ENCODE measurements at regions not wholly inside any gene's neighbourhood (a gene's known extent, or its start where the extent isn't known, plus 50 kb on each side); places are given as distances from the start of the nearest gene placed in this dataset.

DNA sequence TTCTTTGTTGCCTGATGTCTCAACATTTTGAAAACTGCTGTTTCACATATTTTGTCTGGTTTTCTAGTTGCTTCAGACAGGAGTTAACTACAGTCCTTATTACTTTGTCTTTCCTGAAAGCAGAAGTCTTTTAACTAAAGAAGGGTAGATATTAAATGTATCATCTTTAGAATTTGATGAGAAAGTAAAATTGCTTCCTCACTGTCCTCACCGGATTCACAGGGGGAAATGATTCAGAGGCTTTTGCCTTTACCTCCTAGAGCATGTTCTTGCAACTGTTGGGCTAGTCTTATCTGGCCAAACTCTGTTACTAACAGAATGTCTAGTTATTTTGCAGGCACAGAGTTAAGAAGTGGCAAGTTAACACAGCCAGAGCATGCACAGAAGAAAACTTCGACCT lies 107.2 kb upstream of the VAV3 start:
- peaks cover 10% of the 10 kb centered on the region for H3K27me3 Mint-ChIP-seq
- peaks cover 7% of the 10 kb centered on the region for H3K4me1 ChIP-seq (ENCODE audit: control insufficient read depth, insufficient read depth, low read length, poor library complexity, severe bottlenecking)
- ATAC-seq (ENCODE audit: low read depth in 2 of 2) (no peak), DNase-seq (no peak)
- no peaks in the 10 kb centered on the region for H3K36me3 ChIP-seq (ENCODE audit: control insufficient read depth, insufficient read depth, low read length)
- no peaks in the 10 kb centered on the region for H3K27me3 ChIP-seq (ENCODE audit: control insufficient read depth, insufficient read depth, low read length)
- peaks cover 18 to 20% (median 19%) of the 10 kb centered on the region in 4 donors for H3K4me1 Mint-ChIP-seq
- H3K36me3 Mint-ChIP-seq = no peaks in the 10 kb centered on the region
- H3K9me3 Mint-ChIP-seq = peaks cover 0 to 2% (median 0%) of the 10 kb centered on the region in 7 donors
- no peaks in the 10 kb centered on the region for H3K9me3 ChIP-seq (ENCODE audit: control insufficient read depth in 2 of 2, low read length in 2 of 2)
- no peak overlapping the region for H3K27ac ChIP-seq (ENCODE audit: insufficient read depth, low read length, poor library complexity, severe bottlenecking)
- H3K27ac Mint-ChIP-seq = no peak overlapping the region
- no peak overlapping the region for H3K4me3 Mint-ChIP-seq
- no peak overlapping the region for H3K4me3 ChIP-seq (ENCODE audit: low read depth, low read length)

DNA sequence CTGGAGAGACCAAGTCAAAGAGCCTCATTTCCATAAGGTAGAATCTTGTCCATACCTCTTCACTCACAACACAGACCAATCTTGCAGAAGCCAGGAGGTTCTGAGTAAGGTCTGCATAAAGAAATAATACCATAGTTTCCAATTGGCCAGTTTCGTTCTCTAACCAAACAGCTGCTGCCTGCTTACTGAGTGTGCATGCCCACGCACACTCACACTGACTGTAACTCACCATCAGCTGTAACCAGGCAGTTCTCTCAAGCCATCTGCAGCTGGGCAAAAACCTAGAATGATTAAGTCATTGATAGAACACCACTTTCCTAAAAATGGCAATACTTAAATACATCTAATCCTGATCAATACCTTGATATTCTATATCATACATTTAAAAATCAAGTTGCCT lies 106.6 kb upstream of the VAV3 start:
- Mint-ChIP-seq H3K4me3 (no peak overlapping the region), H3K4me1 (peaks cover 13 to 20% (median 15%) of the 10 kb centered on the region in 4 donors), H3K27ac (no peak overlapping the region), H3K27me3 (peaks cover 14% of the 10 kb centered on the region), H3K9me3 (peaks cover 0 to 2% (median 0%) of the 10 kb centered on the region in 7 donors), H3K36me3 (no peaks in the 10 kb centered on the region)
- Histone ChIP-seq H3K4me3 (ENCODE audit: low read depth, low read length) (no peak overlapping the region), H3K27me3 (ENCODE audit: control insufficient read depth, insufficient read depth, low read length) (no peaks in the 10 kb centered on the region), H3K36me3 (ENCODE audit: control insufficient read depth, insufficient read depth, low read length) (no peaks in the 10 kb centered on the region), H3K27ac (ENCODE audit: insufficient read depth, low read length, poor library complexity, severe bottlenecking) (no peak overlapping the region), H3K4me1 (ENCODE audit: control insufficient read depth, insufficient read depth, low read length, poor library complexity, severe bottlenecking) (peaks cover 6% of the 10 kb centered on the region), H3K9me3 (ENCODE audit: control insufficient read depth in 2 of 2, low read length in 2 of 2) (no peaks in the 10 kb centered on the region)
- ATAC-seq (ENCODE audit: low read depth in 2 of 2) (no peak), DNase-seq (no peak)

DNA sequence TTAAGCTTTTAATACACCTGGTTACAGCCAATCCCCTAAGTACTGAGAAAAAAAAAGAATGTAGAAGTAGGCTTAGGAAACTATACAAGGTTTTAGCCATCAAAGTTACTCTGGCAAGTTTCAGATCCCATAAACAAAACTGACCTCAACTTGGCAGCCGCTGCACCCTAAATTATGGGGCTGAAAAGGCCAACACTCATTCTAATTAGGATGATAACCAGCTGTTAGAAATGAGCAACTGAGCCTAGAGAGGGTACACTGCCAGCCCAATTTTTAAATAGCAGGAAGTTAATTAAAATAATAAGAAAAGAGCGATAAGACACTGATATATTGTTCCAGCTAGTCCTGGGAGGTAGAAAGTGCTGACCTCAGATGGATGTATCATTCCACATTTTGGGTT lies 105.7 kb upstream of the VAV3 start:
- Histone ChIP-seq H3K4me3 (ENCODE audit: low read depth, low read length) (no peak overlapping the region), H3K27ac (ENCODE audit: insufficient read depth, low read length, poor library complexity, severe bottlenecking) (no peak overlapping the region), H3K4me1 (ENCODE audit: control insufficient read depth, insufficient read depth, low read length, poor library complexity, severe bottlenecking) (peaks cover 6% of the 10 kb centered on the region), H3K36me3 (ENCODE audit: control insufficient read depth, insufficient read depth, low read length) (no peaks in the 10 kb centered on the region), H3K9me3 (ENCODE audit: control insufficient read depth in 2 of 2, low read length in 2 of 2) (no peaks in the 10 kb centered on the region), H3K27me3 (ENCODE audit: control insufficient read depth, insufficient read depth, low read length) (no peaks in the 10 kb centered on the region)
- DNase-seq = no peak
- Mint-ChIP-seq H3K4me3 (no peak overlapping the region), H3K27me3 (peaks cover 14% of the 10 kb centered on the region), H3K27ac (no peak overlapping the region), H3K9me3 (peaks cover 0 to 2% (median 0%) of the 10 kb centered on the region in 7 donors), H3K4me1 (peaks cover 13 to 20% (median 14%) of the 10 kb centered on the region in 4 donors), H3K36me3 (no peaks in the 10 kb centered on the region)
- no peak for ATAC-seq (ENCODE audit: low read depth in 2 of 2)

DNA sequence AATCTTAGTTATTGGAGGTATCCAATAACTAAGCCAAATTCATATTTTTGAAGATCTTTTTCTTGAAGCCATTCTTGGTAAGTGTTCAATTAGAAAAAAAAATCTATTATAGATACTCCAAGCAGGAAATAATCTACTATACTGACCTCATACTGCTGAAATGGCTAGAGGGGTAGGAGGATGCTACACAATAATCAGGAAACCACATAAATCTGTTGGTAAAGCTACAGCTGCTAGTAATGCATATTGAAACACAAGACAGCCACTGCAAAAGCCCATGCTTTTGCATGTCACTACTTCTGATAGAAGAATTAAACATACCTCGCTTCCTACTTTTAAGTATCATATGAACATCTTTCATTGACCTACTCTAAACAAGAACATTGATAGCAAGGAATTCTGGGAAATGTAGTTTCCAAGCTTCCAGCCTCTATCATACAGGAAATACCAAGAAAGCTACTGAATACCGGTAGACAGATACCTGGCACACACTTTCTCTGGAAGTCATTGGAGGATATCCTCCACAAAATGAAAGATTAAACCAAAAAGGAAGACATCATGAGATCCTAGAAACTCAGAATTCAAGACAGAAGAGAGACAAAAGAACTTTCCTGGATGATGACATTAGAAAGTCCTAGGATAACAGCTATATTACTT lies 103.0 kb upstream of the VAV3 start:
- Histone ChIP-seq H3K4me1 (ENCODE audit: control insufficient read depth, insufficient read depth, low read length, poor library complexity, severe bottlenecking) (peaks cover 6% of the 10 kb centered on the region), H3K36me3 (ENCODE audit: control insufficient read depth, insufficient read depth, low read length) (no peaks in the 10 kb centered on the region), H3K9me3 (ENCODE audit: control insufficient read depth in 2 of 2, low read length in 2 of 2) (no peaks in the 10 kb centered on the region), H3K4me3 (ENCODE audit: low read depth, low read length) (no peak overlapping the region), H3K27me3 (ENCODE audit: control insufficient read depth, insufficient read depth, low read length) (no peaks in the 10 kb centered on the region), H3K27ac (ENCODE audit: insufficient read depth, low read length, poor library complexity, severe bottlenecking) (no peak overlapping the region)
- H3K4me1 Mint-ChIP-seq = peaks cover 7 to 20% (median 12%) of the 10 kb centered on the region in 4 donors
- H3K4me3 Mint-ChIP-seq = no peak overlapping the region
- H3K27me3 Mint-ChIP-seq = peaks cover 14% of the 10 kb centered on the region
- H3K9me3 Mint-ChIP-seq = peaks cover 0 to 4% (median 0%) of the 10 kb centered on the region in 7 donors
- no peak for ATAC-seq (ENCODE audit: low read depth in 2 of 2)
- peak overlapping the region in 1 of 3 donors; percentile 8 for H3K27ac Mint-ChIP-seq
- DNase-seq = peak in 1 of 3 donors; percentile 19
- no peaks in the 10 kb centered on the region for H3K36me3 Mint-ChIP-seq

- peaks cover under 1% of the 10 kb centered on the region for H3K36me3 Mint-ChIP-seq
- Histone ChIP-seq H3K9me3 (ENCODE audit: control insufficient read depth in 2 of 2, low read length in 2 of 2) (no peaks in the 10 kb centered on the region), H3K4me3 (ENCODE audit: low read depth, low read length) (no peak overlapping the region), H3K36me3 (ENCODE audit: control insufficient read depth, insufficient read depth, low read length) (no peaks in the 10 kb centered on the region), H3K27me3 (ENCODE audit: control insufficient read depth, insufficient read depth, low read length) (no peaks in the 10 kb centered on the region), H3K4me1 (ENCODE audit: control insufficient read depth, insufficient read depth, low read length, poor library complexity, severe bottlenecking) (peaks cover 6% of the 10 kb centered on the region), H3K27ac (ENCODE audit: insufficient read depth, low read length, poor library complexity, severe bottlenecking) (no peak overlapping the region)
- peak overlapping the region in 1 of 3 donors; percentile 57 for H3K27ac Mint-ChIP-seq
- no peak for ATAC-seq (ENCODE audit: low read depth in 2 of 2)
- no peak for DNase-seq
- H3K9me3 Mint-ChIP-seq = peaks cover 0 to 15% (median 0%) of the 10 kb centered on the region in 7 donors
- peaks cover 10% of the 10 kb centered on the region for H3K27me3 Mint-ChIP-seq
- H3K4me3 Mint-ChIP-seq = no peak overlapping the region
- peaks cover 7 to 14% (median 9%) of the 10 kb centered on the region in 4 donors for H3K4me1 Mint-ChIP-seq
These were observed 101.8 kb upstream of the VAV3 start for GRCh38 chr1:108066808-108067207.

- Histone ChIP-seq H3K27ac (ENCODE audit: insufficient read depth, low read length, poor library complexity, severe bottlenecking) (no peak overlapping the region), H3K36me3 (ENCODE audit: control insufficient read depth, insufficient read depth, low read length) (no peaks in the 10 kb centered on the region), H3K9me3 (ENCODE audit: control insufficient read depth in 2 of 2, low read length in 2 of 2) (no peaks in the 10 kb centered on the region), H3K4me3 (ENCODE audit: low read depth, low read length) (no peak overlapping the region), H3K27me3 (ENCODE audit: control insufficient read depth, insufficient read depth, low read length) (no peaks in the 10 kb centered on the region), H3K4me1 (ENCODE audit: control insufficient read depth, insufficient read depth, low read length, poor library complexity, severe bottlenecking) (peaks cover 6% of the 10 kb centered on the region)
- no peak overlapping the region for H3K27ac Mint-ChIP-seq
- H3K27me3 Mint-ChIP-seq = peaks cover 10% of the 10 kb centered on the region
- H3K4me3 Mint-ChIP-seq = no peak overlapping the region
- DNase-seq (no peak), ATAC-seq (ENCODE audit: low read depth in 2 of 2) (no peak)
- H3K4me1 Mint-ChIP-seq = peaks cover 7 to 14% (median 9%) of the 10 kb centered on the region in 4 donors
- H3K9me3 Mint-ChIP-seq = peaks cover 0 to 19% (median 2%) of the 10 kb centered on the region in 7 donors
- H3K36me3 Mint-ChIP-seq = peaks cover 3% of the 10 kb centered on the region
These were observed 99.3 kb upstream of the VAV3 start for GRCh38 chr1:108064255-108064654.

DNA sequence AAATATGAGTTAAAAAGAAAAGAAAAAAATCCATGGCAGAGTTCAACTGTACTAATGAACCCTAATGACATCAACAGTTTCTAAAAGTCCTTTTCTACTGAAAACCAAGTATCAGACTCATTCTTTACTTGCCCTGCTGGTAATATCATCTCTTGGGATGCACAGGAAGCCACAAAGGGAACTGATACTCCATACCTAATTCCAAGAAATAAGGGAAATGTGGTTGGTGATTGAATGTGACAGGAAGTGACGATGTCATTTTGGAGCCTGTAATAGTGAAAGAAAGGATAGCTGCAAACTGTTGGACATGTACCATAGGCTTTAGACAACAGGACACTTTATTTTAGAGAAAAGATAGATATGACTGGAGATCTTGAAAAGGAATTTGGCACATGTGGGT lies 98.7 kb upstream of the VAV3 start:
- Mint-ChIP-seq H3K27ac (no peak overlapping the region), H3K4me3 (no peak overlapping the region), H3K9me3 (peaks cover 0 to 19% (median 2%) of the 10 kb centered on the region in 7 donors), H3K36me3 (peaks cover 3% of the 10 kb centered on the region), H3K27me3 (peaks cover 10% of the 10 kb centered on the region), H3K4me1 (peaks cover 7 to 14% (median 9%) of the 10 kb centered on the region in 4 donors)
- ATAC-seq (ENCODE audit: low read depth in 2 of 2) (no peak), DNase-seq (no peak)
- peaks cover 6% of the 10 kb centered on the region for H3K4me1 ChIP-seq (ENCODE audit: control insufficient read depth, insufficient read depth, low read length, poor library complexity, severe bottlenecking)
- H3K27ac ChIP-seq (ENCODE audit: insufficient read depth, low read length, poor library complexity, severe bottlenecking) = no peak overlapping the region
- H3K36me3 ChIP-seq (ENCODE audit: control insufficient read depth, insufficient read depth, low read length) = no peaks in the 10 kb centered on the region
- no peak overlapping the region for H3K4me3 ChIP-seq (ENCODE audit: low read depth, low read length)
- no peaks in the 10 kb centered on the region for H3K27me3 ChIP-seq (ENCODE audit: control insufficient read depth, insufficient read depth, low read length)
- no peaks in the 10 kb centered on the region for H3K9me3 ChIP-seq (ENCODE audit: control insufficient read depth in 2 of 2, low read length in 2 of 2)

GRCh38 chr1:108059945-108060344 lies 95.0 kb upstream of the VAV3 start:
- peaks cover 0 to 19% (median 3%) of the 10 kb centered on the region in 7 donors for H3K9me3 Mint-ChIP-seq
- H3K4me1 Mint-ChIP-seq = peaks cover 0 to 6% (median 3%) of the 10 kb centered on the region in 4 donors
- Histone ChIP-seq H3K27me3 (ENCODE audit: control insufficient read depth, insufficient read depth, low read length) (no peaks in the 10 kb centered on the region), H3K36me3 (ENCODE audit: control insufficient read depth, insufficient read depth, low read length) (no peaks in the 10 kb centered on the region), H3K9me3 (ENCODE audit: control insufficient read depth in 2 of 2, low read length in 2 of 2) (no peaks in the 10 kb centered on the region), H3K4me3 (ENCODE audit: low read depth, low read length) (no peak overlapping the region), H3K4me1 (ENCODE audit: control insufficient read depth, insufficient read depth, low read length, poor library complexity, severe bottlenecking) (no peaks in the 10 kb centered on the region), H3K27ac (ENCODE audit: insufficient read depth, low read length, poor library complexity, severe bottlenecking) (no peak overlapping the region)
- no peak overlapping the region for H3K4me3 Mint-ChIP-seq
- no peak for ATAC-seq (ENCODE audit: low read depth in 2 of 2)
- H3K27ac Mint-ChIP-seq = no peak overlapping the region
- peaks cover 8% of the 10 kb centered on the region for H3K27me3 Mint-ChIP-seq
- no peak for DNase-seq
- H3K36me3 Mint-ChIP-seq = peaks cover 3% of the 10 kb centered on the region
